GM12878 (cell line): ENCODE measurements at regions not wholly inside any gene's neighbourhood (a gene's known extent, or its start where the extent isn't known, plus 50 kb on each side); places are given as distances from the start of the nearest gene placed in this dataset.

Experiments
- ATAC-seq: fragments of 200-7000 bp; cut with Tn5 transposase; 3 replicates; pipeline ENCODE4 v1.9.1; 2020; ENCODE audit warnings: mild to moderate bottlenecking, moderate library complexity
- BruUV-seq: library from RNA; stranded (reverse); fragments of 400-500 nt; replicated peaks from 2 replicates; lab custom pipeline; 2021; lab: Mats Ljungman, UMichigan
- CTCF ChIA-PET: fragments of 300-600 bp; sonication (Branson Sonifier 250); formaldehyde crosslinking; extraction: SDS; loops from one replicate; lab custom pipeline; 2021; ENCODE audit warnings: inconsistent platforms; lab: Yijun Ruan, JAX
- POLR2A ChIA-PET: fragments of 350-600 bp; formaldehyde crosslinking; extraction: SDS; loops from one replicate; lab custom pipeline; 2021; ENCODE audit warnings: inconsistent platforms; lab: Charles Lee
- RAD21 ChIA-PET: fragments of 300-600 bp; sonication (Branson Sonifier 250); formaldehyde crosslinking; loops from one replicate; lab custom pipeline; 2023; ENCODE audit warnings: antibody characterized with exemption; ENCODE audit not compliant: unreplicated experiment; lab: Charles Lee
- SMC1A ChIA-PET: fragments of 300-600 bp; sonication (Branson Sonifier 250); formaldehyde crosslinking; loops from one replicate; lab custom pipeline; 2023; ENCODE audit not compliant: unreplicated experiment, uncharacterized antibody; lab: Charles Lee
- DNase-seq: peaks from one replicate; pipeline ENCODE4 v3.0.0-alpha.2; 2011; ENCODE audit warnings: low read depth, low spot score
- FAIRE-seq: peaks from 3 replicates; lab custom pipeline; 2011; peaks lifted over from hg19 to GRCh38; lab: Jason Lieb, UNC
- H2AFZ ChIP-seq: 2 replicates; pipeline ENCODE4 v1.6.0; 2011; ENCODE audit warnings: low read depth, low read length, control low read depth; ENCODE audit not compliant: control insufficient read depth
- H3K27ac ChIP-seq: 2 replicates; pipeline ENCODE4 v1.5.1; 2011; ENCODE audit warnings: control low read depth; ENCODE audit not compliant: control insufficient read depth, insufficient read depth
- H3K27me3 ChIP-seq, 2 experiments: replicated peaks in 1 of 2; 2 replicates each; pipeline versions ENCODE4 v1.6.0 to v1.6.1; 2011; ENCODE audit warnings: low read length in 1 of 2; ENCODE audit not compliant: control insufficient read depth in 2 of 2, insufficient read depth in 2 of 2
- H3K36me3 ChIP-seq, 2 experiments: 2 replicates each; pipeline ENCODE4 v1.5.1; 2011; ENCODE audit warnings: low read length in 1 of 2; ENCODE audit not compliant: control insufficient read depth in 2 of 2, insufficient read depth in 2 of 2
- H3K4me1 ChIP-seq: 2 replicates; pipeline ENCODE4 v1.6.1; 2011; ENCODE audit warnings: mild to moderate bottlenecking, low read length, moderate library complexity, mixed read lengths; ENCODE audit not compliant: control insufficient read depth, insufficient read depth
- H3K4me2 ChIP-seq: 2 replicates; pipeline ENCODE4 v1.6.0; 2011; ENCODE audit warnings: control low read depth; ENCODE audit not compliant: control insufficient read depth, insufficient read depth
- H3K4me3 ChIP-seq: fragments of 200-600 bp; sonication (generic); 2 replicates; pipeline ENCODE4 v1.5.1; 2016
- H3K79me2 ChIP-seq: 2 replicates; pipeline ENCODE4 v1.6.0; 2011; ENCODE audit warnings: low read length; ENCODE audit not compliant: control insufficient read depth, insufficient read depth
- H3K9ac ChIP-seq: 2 replicates; pipeline ENCODE4 v1.8.0; 2011; ENCODE audit warnings: low read length, control low read depth, mixed read lengths; ENCODE audit not compliant: control insufficient read depth, insufficient read depth
- H3K9me3 ChIP-seq: replicated peaks from 3 replicates; pipeline ENCODE4 v1.5.1; 2011; ENCODE audit warnings: mild to moderate bottlenecking, low read length; ENCODE audit not compliant: control insufficient read depth, insufficient read depth
- H4K20me1 ChIP-seq: 2 replicates; pipeline ENCODE4 v1.6.0; 2011; ENCODE audit not compliant: control insufficient read depth, insufficient read depth
- BCL11A ChIP-seq: IDR thresholded peaks from 2 replicates; pipeline ENCODE4 v1.6.1; 2011; ENCODE audit warnings: low read depth, low read length
- CTCF ChIP-seq, 3 experiments: IDR thresholded peaks in 2 of 3; conservative IDR thresholded peaks in 1 of 3; 2 replicates each; pipeline ENCODE4 v1.5.1; 2011; ENCODE audit warnings: low read depth in 3 of 3, low read length in 3 of 3, mild to moderate bottlenecking in 3 of 3, control low read depth in 2 of 3, moderate library complexity in 2 of 3, inconsistent platforms in 1 of 3, mixed read lengths in 1 of 3; ENCODE audit not compliant: control insufficient read depth in 2 of 3, insufficient read depth in 1 of 3; ENCODE audit errors: extremely low read depth in 1 of 3
- EED ChIP-seq: sonication (generic); IDR thresholded peaks from 2 replicates; pipeline ENCODE4 v1.6.1; 2016; ENCODE audit warnings: antibody characterized with exemption, low read depth
- IRF5 ChIP-seq: fragments of 450-650 bp; IDR thresholded peaks from 2 replicates; pipeline ENCODE4 v1.6.1; 2017; ENCODE audit warnings: borderline replicate concordance
- NFYB ChIP-seq: IDR thresholded peaks from 2 replicates; pipeline ENCODE4 v1.6.1; 2011; ENCODE audit warnings: low read depth, mild to moderate bottlenecking, low read length, improper control_type of control experiment, moderate library complexity; ENCODE audit not compliant: insufficient read depth
- PML ChIP-seq: IDR thresholded peaks from 2 replicates; pipeline ENCODE4 v1.6.1; 2012; ENCODE audit warnings: low read length, inconsistent platforms
- RAD21 ChIP-seq: IDR thresholded peaks from 2 replicates; pipeline ENCODE4 v1.6.1; 2011; ENCODE audit warnings: mild to moderate bottlenecking, low read depth, low read length, moderate library complexity; ENCODE audit not compliant: insufficient read depth
- RAD51 ChIP-seq: fragments of 450-650 bp; IDR thresholded peaks from 2 replicates; pipeline ENCODE4 v1.6.1; 2016; ENCODE audit warnings: moderate library complexity, mild to moderate bottlenecking, inconsistent platforms
- RUNX3 ChIP-seq: IDR thresholded peaks from 2 replicates; pipeline ENCODE4 v1.6.1; 2012; ENCODE audit warnings: low read length, inconsistent platforms
- SIN3A ChIP-seq: IDR thresholded peaks from 2 replicates; pipeline ENCODE4 v1.6.1; 2012; ENCODE audit warnings: low read depth, low read length, improper control_type of control experiment
- SMC3 ChIP-seq: IDR thresholded peaks from 2 replicates; pipeline ENCODE4 v1.6.1; 2011; ENCODE audit warnings: low read length, improper control_type of control experiment, borderline replicate concordance
- TCF12 ChIP-seq: IDR thresholded peaks from 2 replicates; pipeline ENCODE4 v1.6.1; 2011; ENCODE audit warnings: low read depth, mild to moderate bottlenecking, low read length
- USF1 ChIP-seq: IDR thresholded peaks from 2 replicates; pipeline ENCODE4 v1.6.1; 2011; ENCODE audit warnings: borderline replicate concordance, low read depth, mild to moderate bottlenecking, moderate library complexity, mixed read lengths, low read length; ENCODE audit not compliant: insufficient read depth; ENCODE audit errors: extremely low read length
- YBX1 ChIP-seq: fragments of 450-650 bp; IDR thresholded peaks from 2 replicates; pipeline ENCODE4 v1.6.1; 2016; ENCODE audit warnings: antibody characterized with exemption
- WGBS: methylation state at CpG from one replicate; pipeline ENCODE4 v1.1.6; 2016; ENCODE audit warnings: low lambda C conversion rate; ENCODE audit not compliant: insufficient replicate concordance, insufficient coverage; ENCODE audit errors: missing lambda C conversion rate; 5-methylcytosine and 5-hydroxymethylcytosine counted together
- in situ Hi-C: fragments of 300-500 bp; cut with MboI; formaldehyde crosslinking; loops from 9 replicates; pipeline ENCODE4 v1.14.3; 2018; ENCODE audit warnings: mixed read lengths
- intact Hi-C: fragments of 100-400 bp; cut with micrococcal nuclease; formaldehyde crosslinking; loops from one replicate; pipeline ENCODE4 v1.14.2; 2022; ENCODE audit not compliant: unreplicated experiment

DNA sequence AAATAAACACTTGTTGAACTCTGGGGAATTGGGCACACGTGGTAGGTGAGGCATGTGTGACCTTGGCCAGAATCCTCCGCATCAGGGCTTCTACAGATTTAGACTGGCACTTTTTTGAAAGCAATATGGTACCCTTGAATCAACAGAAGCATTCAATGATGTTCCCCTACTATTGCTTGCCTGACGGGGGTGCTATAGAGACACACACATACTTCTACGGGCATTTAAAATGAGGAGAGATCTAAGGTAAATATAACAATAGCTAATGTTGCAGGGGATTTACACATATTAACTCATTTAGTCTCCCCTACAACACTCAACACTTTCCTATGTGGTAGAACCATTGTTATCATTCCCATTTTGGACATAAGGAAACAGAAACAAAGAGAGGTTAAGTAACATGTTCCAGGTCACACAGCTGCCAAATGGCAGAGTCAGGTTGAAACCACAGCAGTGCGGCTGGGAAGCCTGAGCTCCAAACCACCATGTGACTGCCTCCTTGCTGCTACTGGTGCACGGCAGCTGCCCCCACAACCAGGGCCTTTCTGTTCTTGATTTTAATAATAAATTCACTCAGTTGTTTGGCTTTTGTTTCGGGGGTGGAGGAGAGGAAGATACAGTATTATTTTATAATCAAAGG is 147.4 kb downstream of the ZNF281 start:
- CTCF ChIA-PET: interaction anchor here (0.7 to 2.4 kb wide), 8 partner anchors 13 to 229 kb away, joined by 3 to 9 read pairs (median 4); no protein-coding TSS in a partner anchor
- TF ChIP-seq RAD21 (peak; percentile 39), CTCF (IDR thresholded peaks at IDR 0.05 in 2 of 3, conservative IDR thresholded peaks at IDR 0.05 in 1 of 3; ENCODE audit: control insufficient read depth in 2 of 3, extremely low read depth in 1 of 3, insufficient read depth in 1 of 3, low read depth in 3 of 3, low read length in 3 of 3) (peak; percentile 22 to 36 (median 32); a peak in 4 of 6 replicates), RAD51 (0 out of 2 replicates have a peak, but pooled peaks have one; percentile 19), SMC3 (peak; percentile 11; the same call in 1 of the 2 replicates), IRF5 (no peak), NFYB (peak; percentile 31; the same call in 1 of the 2 replicates), RUNX3 (peak; percentile 79), TCF12 (0 out of 2 replicates have a peak, but pooled peaks have one; percentile 3), USF1 (peak; percentile 55), EED (0 out of 2 replicates have a peak, but pooled peaks have one; percentile 36), YBX1 (no peak), PML (no peak), SIN3A (no peak), BCL11A (no peak)
- Histone ChIP-seq H3K79me2 (no peaks in the 10 kb centered on the region), H3K4me1 (peaks cover 4% of the 10 kb centered on the region; the same call in 1 of the 2 replicates), H3K9me3 (no peaks in the 10 kb centered on the region), H3K4me2 (no peak overlapping the region), H3K27ac (no peak overlapping the region), H3K36me3 (no peaks in the 10 kb centered on the region), H3K27me3 (no peaks in the 10 kb centered on the region), H4K20me1 (no peaks in the 10 kb centered on the region), H3K9ac (no peak overlapping the region), H2AFZ (no peak overlapping the region; the same call in 1 of the 2 replicates), H3K4me3 (no peak overlapping the region)
- in situ Hi-C loops: no loop called here
- 14% methylated on average over 7 of the region's 7 CpGs for WGBS
- peak; percentile 85 for ATAC-seq
- peak; percentile 43 for DNase-seq
- SMC1A ChIA-PET: interaction anchor here (0.6 to 1.3 kb wide), 9 partner anchors 10 to 252 kb away, joined by 3 to 4 read pairs (median 3); no protein-coding TSS in a partner anchor
- intact Hi-C loops: no loop called here
- RAD21 ChIA-PET: interaction anchor here (0.8 to 1.0 kb wide), 5 partner anchors 9 to 229 kb away, joined by 3 to 4 read pairs (median 3); no protein-coding TSS in a partner anchor
- FAIRE-seq: no peak
- POLR2A ChIA-PET: no interaction called here
- no TSS peak for BruUV-seq
